ENCODE measurements at regions not wholly inside any gene's neighbourhood (a gene's known extent, or its start where the extent isn't known, plus 50 kb on each side); places are given as distances from the start of the nearest gene placed in this dataset.
"Not testable (repeated sequence)": the region's sequence is repeated elsewhere in the genome, so short reads cannot be mapped to it uniquely, and the experiment has no call there.

DNA sequence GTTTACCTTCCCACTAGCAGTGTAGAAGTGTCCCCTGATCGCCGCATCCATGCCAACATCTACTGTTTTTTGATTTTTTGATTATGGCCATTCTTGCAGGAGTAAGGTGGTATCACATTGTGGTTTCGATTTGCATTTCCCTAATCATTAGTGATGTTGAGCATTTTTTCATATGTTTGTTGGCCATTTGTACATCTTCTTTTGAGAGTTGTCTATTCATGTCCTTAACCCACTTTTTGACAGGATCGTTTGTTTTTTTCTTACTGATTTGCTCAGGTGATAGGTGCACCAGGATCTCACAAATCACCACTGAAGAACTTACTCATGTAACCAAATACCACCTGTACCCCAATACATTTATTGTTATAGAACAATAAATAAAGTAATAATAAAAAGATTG lies 114.5 kb downstream of the GATA6 start:
- not testable (repeated sequence) for TF ChIP-seq POLR2A, POLR2AphosphoS5 (IDR thresholded peaks at IDR 0.05)
- TF ChIP-seq, protein P1, sequence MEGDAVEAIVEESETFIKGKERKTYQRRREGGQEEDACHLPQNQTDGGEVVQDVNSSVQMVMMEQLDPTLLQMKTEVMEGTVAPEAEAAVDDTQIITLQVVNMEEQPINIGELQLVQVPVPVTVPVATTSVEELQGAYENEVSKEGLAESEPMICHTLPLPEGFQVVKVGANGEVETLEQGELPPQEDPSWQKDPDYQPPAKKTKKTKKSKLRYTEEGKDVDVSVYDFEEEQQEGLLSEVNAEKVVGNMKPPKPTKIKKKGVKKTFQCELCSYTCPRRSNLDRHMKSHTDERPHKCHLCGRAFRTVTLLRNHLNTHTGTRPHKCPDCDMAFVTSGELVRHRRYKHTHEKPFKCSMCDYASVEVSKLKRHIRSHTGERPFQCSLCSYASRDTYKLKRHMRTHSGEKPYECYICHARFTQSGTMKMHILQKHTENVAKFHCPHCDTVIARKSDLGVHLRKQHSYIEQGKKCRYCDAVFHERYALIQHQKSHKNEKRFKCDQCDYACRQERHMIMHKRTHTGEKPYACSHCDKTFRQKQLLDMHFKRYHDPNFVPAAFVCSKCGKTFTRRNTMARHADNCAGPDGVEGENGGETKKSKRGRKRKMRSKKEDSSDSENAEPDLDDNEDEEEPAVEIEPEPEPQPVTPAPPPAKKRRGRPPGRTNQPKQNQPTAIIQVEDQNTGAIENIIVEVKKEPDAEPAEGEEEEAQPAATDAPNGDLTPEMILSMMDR (IDR thresholded peaks at IDR 0.05): not testable (repeated sequence)
